Gastroesophageal sphincter (tissue), 3 donors: ENCODE measurements at regions not wholly inside any gene's neighbourhood (a gene's known extent, or its start where the extent isn't known, plus 50 kb on each side); places are given as distances from the start of the nearest gene placed in this dataset.

Experiments used
- CTCF ChIP-seq, 4 experiments: fragments of 200-600 bp in 2 of 4; fragments of 450-650 bp in 2 of 4; sonication (generic) in 1 of 4; IDR thresholded peaks; one replicate each; pipeline ENCODE4 v1.5.1; 2017 to 2019; ENCODE audit warnings: antibody characterized with exemption in 4 of 4, mild to moderate bottlenecking in 2 of 4, moderate library complexity in 2 of 4
- POLR2A ChIP-seq, 2 donors: fragments of 450-650 bp; IDR thresholded peaks; one replicate each; pipeline ENCODE4 v1.6.1; 2017; ENCODE audit warnings: antibody characterized with exemption in 2 of 2, mild to moderate bottlenecking in 2 of 2, moderate library complexity in 1 of 2
- POLR2AphosphoS5 ChIP-seq: sonication (generic); formaldehyde crosslinking; IDR thresholded peaks from one replicate; pipeline ENCODE4 v1.6.1; 2017; ENCODE audit warnings: antibody characterized with exemption

GRCh38 chr5:103847060-103847459, 284.5 kb upstream of the NUDT12 start:
- TF ChIP-seq POLR2A (IDR thresholded peaks at IDR 0.05) (no peak), CTCF (IDR thresholded peaks at IDR 0.05) (no peak), POLR2AphosphoS5 (no peak)
